ENCODE measurements at regions not wholly inside any gene's neighbourhood (a gene's known extent, or its start where the extent isn't known, plus 50 kb on each side); places are given as distances from the start of the nearest gene placed in this dataset.

DNA sequence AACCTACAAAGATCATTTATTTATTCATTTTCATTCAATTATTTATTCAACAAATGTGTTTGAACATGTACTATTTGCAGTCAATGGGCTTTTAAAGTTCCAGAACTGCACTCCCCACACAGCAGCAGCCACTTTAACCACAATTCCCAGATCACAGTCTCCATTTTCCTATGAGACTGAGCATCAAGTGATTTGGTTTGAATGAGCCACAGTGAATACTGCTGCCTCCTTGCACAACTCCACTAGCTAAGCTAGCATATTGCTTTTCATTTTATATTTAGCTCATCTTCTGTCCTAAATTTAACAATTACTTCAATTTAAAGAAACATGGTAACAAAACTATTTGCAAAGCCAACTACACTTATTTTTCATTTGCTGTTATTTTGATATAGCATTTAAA is 353.4 kb upstream of the VRK2 start:
- TF ChIP-seq, protein P1, sequence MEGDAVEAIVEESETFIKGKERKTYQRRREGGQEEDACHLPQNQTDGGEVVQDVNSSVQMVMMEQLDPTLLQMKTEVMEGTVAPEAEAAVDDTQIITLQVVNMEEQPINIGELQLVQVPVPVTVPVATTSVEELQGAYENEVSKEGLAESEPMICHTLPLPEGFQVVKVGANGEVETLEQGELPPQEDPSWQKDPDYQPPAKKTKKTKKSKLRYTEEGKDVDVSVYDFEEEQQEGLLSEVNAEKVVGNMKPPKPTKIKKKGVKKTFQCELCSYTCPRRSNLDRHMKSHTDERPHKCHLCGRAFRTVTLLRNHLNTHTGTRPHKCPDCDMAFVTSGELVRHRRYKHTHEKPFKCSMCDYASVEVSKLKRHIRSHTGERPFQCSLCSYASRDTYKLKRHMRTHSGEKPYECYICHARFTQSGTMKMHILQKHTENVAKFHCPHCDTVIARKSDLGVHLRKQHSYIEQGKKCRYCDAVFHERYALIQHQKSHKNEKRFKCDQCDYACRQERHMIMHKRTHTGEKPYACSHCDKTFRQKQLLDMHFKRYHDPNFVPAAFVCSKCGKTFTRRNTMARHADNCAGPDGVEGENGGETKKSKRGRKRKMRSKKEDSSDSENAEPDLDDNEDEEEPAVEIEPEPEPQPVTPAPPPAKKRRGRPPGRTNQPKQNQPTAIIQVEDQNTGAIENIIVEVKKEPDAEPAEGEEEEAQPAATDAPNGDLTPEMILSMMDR (IDR thresholded peaks at IDR 0.05), result no peak
- H3K27me3 ChIP-seq, result no peaks in the 10 kb centered on the region
- intact Hi-C loops (cut with DNase I), result no loop called here
- DNase-seq, result no peak
- no peaks in the 10 kb centered on the region for H3K9me3 ChIP-seq
- no peak overlapping the region for H3K27ac ChIP-seq
- H3K4me1 ChIP-seq (ENCODE audit: insufficient read depth), result no peaks in the 10 kb centered on the region
- H3K4me3 ChIP-seq, result no peak overlapping the region
- no peaks in the 10 kb centered on the region for H3K36me3 ChIP-seq

DNA sequence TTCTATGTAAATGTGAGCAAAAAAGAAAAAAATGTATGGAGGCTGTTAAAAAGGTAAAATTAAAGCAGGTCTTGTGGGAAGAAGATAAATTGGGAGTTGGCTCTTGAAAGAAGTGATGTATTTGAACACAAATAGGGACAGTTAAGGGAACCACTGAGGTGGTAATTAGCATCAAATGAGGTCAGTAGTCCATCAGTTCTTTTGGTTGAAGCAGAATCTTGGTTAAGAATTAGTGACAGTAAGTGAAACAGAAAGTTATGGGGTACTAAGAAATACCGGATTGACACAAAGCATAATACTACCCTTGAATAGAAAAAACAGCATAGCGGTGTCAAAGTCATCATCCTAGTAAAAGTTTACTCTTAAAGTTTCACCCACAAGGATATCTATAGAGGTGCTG is 352.6 kb upstream of the VRK2 start:
- H3K36me3 ChIP-seq, result no peaks in the 10 kb centered on the region
- no peak for TF ChIP-seq EP300 (IDR thresholded peaks at IDR 0.05)
- no peak for TF ChIP-seq POLR2A (IDR thresholded peaks at IDR 0.05)
- TF ChIP-seq, protein P1 (IDR thresholded peaks at IDR 0.05), result no peak
- no peak for DNase-seq
- intact Hi-C loops (cut with DNase I), result no loop called here
- no peaks in the 10 kb centered on the region for H3K9me3 ChIP-seq
- 84 to 90% (median 86%) methylated on average over 2 of the region's 2 CpGs for WGBS, 3 donors
- H3K4me1 ChIP-seq (ENCODE audit: insufficient read depth), result no peaks in the 10 kb centered on the region
- H3K4me3 ChIP-seq, result no peak overlapping the region
- no peaks in the 10 kb centered on the region for H3K27me3 ChIP-seq
- H3K27ac ChIP-seq, result no peak overlapping the region

DNA sequence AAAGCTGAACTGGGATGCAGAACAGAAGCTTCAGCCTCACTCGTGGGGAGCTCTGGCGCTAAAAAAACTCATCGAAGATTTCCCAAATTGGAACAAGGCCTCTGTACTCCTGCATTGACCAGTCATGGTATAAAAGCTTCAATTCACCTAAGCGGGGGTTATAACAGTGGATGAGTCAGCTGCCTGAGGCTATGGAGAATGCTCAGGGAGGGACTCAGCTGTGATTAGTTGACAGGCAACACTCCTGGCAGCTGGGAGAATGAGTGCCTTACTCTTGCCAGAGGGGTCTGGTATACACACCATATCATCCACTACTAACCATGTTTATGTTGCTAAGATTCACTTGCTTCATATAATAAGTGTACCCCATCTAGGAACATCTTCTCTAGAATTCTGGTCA is 350.6 kb upstream of the VRK2 start:
- WGBS, 3 donors, result 92 to 95% (median 93%) methylated on average over 4 of the region's 4 CpGs
- intact Hi-C loops (cut with DNase I), result no loop called here

DNA sequence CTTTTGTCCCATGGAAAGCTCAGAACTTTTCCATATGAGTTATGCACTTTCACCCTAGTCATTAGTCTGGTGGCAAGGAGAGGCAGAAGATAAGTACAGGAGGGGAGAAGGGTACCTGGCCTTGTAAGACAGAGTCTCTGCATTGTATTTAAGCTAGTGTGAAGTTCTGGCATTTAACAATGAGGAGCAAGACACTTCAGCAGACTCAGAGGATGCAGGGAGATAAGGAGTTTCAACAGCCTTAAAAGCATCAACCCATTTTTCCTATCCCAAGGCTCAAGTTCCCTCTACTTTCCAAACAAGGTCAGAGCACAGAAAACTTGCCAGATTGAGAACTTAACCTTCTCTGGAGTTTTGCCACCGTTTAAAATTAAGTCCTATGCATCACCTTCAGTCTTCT is 348.2 kb upstream of the VRK2 start:
- Histone ChIP-seq H3K27ac (no peak overlapping the region), H3K27me3 (no peaks in the 10 kb centered on the region), H3K9me3 (no peaks in the 10 kb centered on the region), H3K36me3 (no peaks in the 10 kb centered on the region), H3K4me1 (ENCODE audit: insufficient read depth) (no peaks in the 10 kb centered on the region), H3K4me3 (no peak overlapping the region)
- 54 to 60% (median 54%) methylated on average over 1 of the region's 1 CpG for WGBS, 3 donors
- intact Hi-C loops (cut with DNase I), result no loop called here
- no peak for DNase-seq
- no peak for TF ChIP-seq EP300 (IDR thresholded peaks at IDR 0.05)

More for the DNA sequence above, 350.6 kb upstream of the VRK2 start:
- no peaks in the 10 kb centered on the region for H3K4me1 ChIP-seq (ENCODE audit: insufficient read depth)
- no peak overlapping the region for H3K4me3 ChIP-seq
- no peaks in the 10 kb centered on the region for H3K27me3 ChIP-seq
- no peak for TF ChIP-seq EP300 (IDR thresholded peaks at IDR 0.05)
- no peak for TF ChIP-seq POLR2A (IDR thresholded peaks at IDR 0.05)
- TF ChIP-seq, protein P1 (IDR thresholded peaks at IDR 0.05), result no peak
- no peaks in the 10 kb centered on the region for H3K36me3 ChIP-seq
- no peak for DNase-seq
- H3K27ac ChIP-seq, result no peak overlapping the region
- no peaks in the 10 kb centered on the region for H3K9me3 ChIP-seq

DNA sequence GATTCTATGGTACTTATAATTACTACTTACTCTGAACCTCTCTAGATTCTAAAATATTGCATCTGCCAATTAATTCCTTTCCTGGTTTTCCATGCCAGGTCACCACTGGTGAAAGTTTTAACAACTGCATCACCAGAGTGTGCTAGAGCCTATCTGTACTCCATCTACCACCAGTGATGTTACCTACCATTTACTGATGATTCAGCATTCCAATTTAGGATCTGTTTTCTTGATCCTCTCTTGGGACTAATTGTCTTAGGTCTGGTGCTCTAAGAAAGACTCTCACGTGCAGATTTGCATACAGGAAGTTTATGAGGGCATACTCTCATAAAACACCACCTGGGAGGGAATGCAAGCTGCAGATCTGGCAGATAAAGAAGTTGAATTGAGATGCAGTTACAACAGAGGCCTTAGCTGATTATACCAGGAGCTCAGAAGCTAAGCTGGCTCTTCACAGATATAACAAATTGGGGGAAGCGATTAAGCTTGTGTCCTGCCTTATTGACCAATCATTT is 347.6 kb upstream of the VRK2 start:
- Histone ChIP-seq H3K4me3 (no peak overlapping the region), H3K9me3 (no peaks in the 10 kb centered on the region), H3K27ac (no peak overlapping the region), H3K27me3 (no peaks in the 10 kb centered on the region), H3K4me1 (ENCODE audit: insufficient read depth) (no peaks in the 10 kb centered on the region), H3K36me3 (no peaks in the 10 kb centered on the region)
- intact Hi-C loops (cut with DNase I), result no loop called here
- DNase-seq, result no peak
- WGBS, 3 donors, result 57 to 59% (median 57%) methylated on average over 2 of the region's 2 CpGs
- TF ChIP-seq POLR2A (IDR thresholded peaks at IDR 0.05) (no peak), EP300 (IDR thresholded peaks at IDR 0.05) (no peak)
- TF ChIP-seq, protein P1 (IDR thresholded peaks at IDR 0.05), result no peak

All from ovary (tissue), 7 donors.